CD4-positive, alpha-beta memory T cell (primary cell): ENCODE measurements at regions not wholly inside any gene's neighbourhood (a gene's known extent, or its start where the extent isn't known, plus 50 kb on each side); places are given as distances from the start of the nearest gene placed in this dataset.

Experiments used
- CTCF ChIA-PET: fragments of 350-600 bp; sonication (Branson Sonifier 250); formaldehyde crosslinking; loops from one replicate; lab custom pipeline; 2021; ENCODE audit warnings: inconsistent platforms; ENCODE audit not compliant: partially characterized antibody; lab: Charles Lee
- POLR2A ChIA-PET: fragments of 350-600 bp; sonication (Branson Sonifier 250); formaldehyde crosslinking; loops from one replicate; lab custom pipeline; 2021; ENCODE audit not compliant: partially characterized antibody; lab: Charles Lee
- DNase-seq, 5 donors: peaks; one replicate each; pipeline versions ENCODE4 v3.0.0 to v3.0.0-alpha.2; 2020 to 2022; ENCODE audit warnings: mixed read lengths in 1 of 5
- H3K27ac ChIP-seq: one replicate; pipeline ENCODE4 v1.7.0; 2013; ENCODE audit warnings: low read depth, low read length
- H3K27me3 ChIP-seq: 2 replicates; pipeline ENCODE4 v1.7.0; 2013; ENCODE audit warnings: mild to moderate bottlenecking, low read length, moderate library complexity; ENCODE audit not compliant: insufficient read depth
- H3K36me3 ChIP-seq: 2 replicates; pipeline ENCODE4 v1.7.0; 2013; ENCODE audit warnings: mild to moderate bottlenecking, low read length, moderate library complexity; ENCODE audit not compliant: insufficient read depth
- H3K4me1 ChIP-seq: 2 replicates; pipeline ENCODE4 v1.7.0; 2013; ENCODE audit warnings: mild to moderate bottlenecking, low read length, moderate library complexity; ENCODE audit not compliant: insufficient read depth
- H3K4me3 ChIP-seq, 2 donors: one replicate each; pipeline ENCODE4 v1.7.0; 2013; ENCODE audit warnings: low read length in 2 of 2, mild to moderate bottlenecking in 1 of 2
- H3K9me3 ChIP-seq, 2 donors: one replicate each; pipeline ENCODE4 v1.7.0; 2013; ENCODE audit warnings: low read length in 2 of 2, control low read depth in 1 of 2; ENCODE audit not compliant: control insufficient read depth in 1 of 2
- H3K27ac Mint-ChIP-seq, 7 donors: one replicate each; pipeline ENCODE4 v1.8.0; 2020 to 2021; ENCODE audit warnings: mixed read lengths in 7 of 7, mild to moderate bottlenecking in 6 of 7, inconsistent platforms in 3 of 7, moderate library complexity in 3 of 7
- H3K27me3 Mint-ChIP-seq, 2 donors: one replicate each; pipeline ENCODE4 v1.8.0; 2020 to 2021; ENCODE audit warnings: mixed read lengths in 2 of 2
- H3K36me3 Mint-ChIP-seq, 2 donors: one replicate each; pipeline ENCODE4 v1.8.0; 2020 to 2021; ENCODE audit warnings: mixed read lengths in 2 of 2, inconsistent platforms in 1 of 2, mild to moderate bottlenecking in 1 of 2
- H3K4me1 Mint-ChIP-seq, 4 donors: one replicate each; pipeline ENCODE4 v1.8.0; 2020 to 2021; ENCODE audit warnings: mixed read lengths in 4 of 4, mild to moderate bottlenecking in 1 of 4
- H3K4me3 Mint-ChIP-seq, 8 donors: one replicate each; pipeline ENCODE4 v1.8.0; 2020 to 2021; ENCODE audit warnings: mixed read lengths in 8 of 8, mild to moderate bottlenecking in 7 of 8, moderate library complexity in 6 of 8, inconsistent platforms in 3 of 8
- H3K9me3 Mint-ChIP-seq, 8 donors: one replicate each; pipeline ENCODE4 v1.8.0; 2020 to 2021; ENCODE audit warnings: mixed read lengths in 8 of 8, mild to moderate bottlenecking in 5 of 8, inconsistent platforms in 3 of 8, moderate library complexity in 1 of 8
- intact Hi-C: fragments of 100-400 bp; cut with micrococcal nuclease; formaldehyde crosslinking; loops from one replicate; pipeline ENCODE4 v1.15.1; 2023

DNA sequence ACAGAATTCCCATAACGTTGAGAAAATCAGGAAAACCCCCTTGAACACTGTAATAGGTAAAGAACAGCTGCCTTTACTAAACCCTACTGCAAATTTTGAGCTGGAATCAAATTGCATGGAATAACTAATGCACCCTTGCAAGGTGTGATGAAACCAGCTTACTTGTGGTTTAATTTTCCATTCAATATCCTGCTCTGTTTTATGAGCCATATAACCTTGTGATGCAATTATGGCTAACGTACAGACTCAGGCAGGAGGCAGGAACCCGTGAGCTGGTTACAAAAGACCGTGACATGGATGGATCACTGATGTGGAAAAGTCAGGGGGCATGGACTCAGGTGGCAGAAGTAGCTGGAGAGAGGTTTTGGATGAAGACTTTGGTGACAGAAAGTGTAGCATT, 438.6 kb downstream of the COG6 start:
- no peaks in the 10 kb centered on the region for H3K27me3 Mint-ChIP-seq
- peaks cover 10 to 21% (median 12%) of the 10 kb centered on the region in 4 donors for H3K4me1 Mint-ChIP-seq
- H3K9me3 Mint-ChIP-seq: peaks cover 0 to 7% (median 3%) of the 10 kb centered on the region in 8 donors
- peaks cover 12% of the 10 kb centered on the region for H3K4me1 ChIP-seq
- H3K9me3 ChIP-seq: no peaks in the 10 kb centered on the region
- H3K4me3 ChIP-seq: no peak overlapping the region
- no peak overlapping the region for H3K27ac Mint-ChIP-seq
- H3K36me3 Mint-ChIP-seq: no peaks in the 10 kb centered on the region
- H3K27me3 ChIP-seq: no peaks in the 10 kb centered on the region
- ChIA-PET CTCF (interaction anchor here (1.4 kb wide), 1 partner anchor 25 kb away, joined by 5 read pairs; no protein-coding TSS in a partner anchor), POLR2A (interaction anchor here (0.8 kb wide), 1 partner anchor 9 kb away, joined by 4 read pairs; no protein-coding TSS in a partner anchor)
- H3K36me3 ChIP-seq: no peaks in the 10 kb centered on the region
- no peak overlapping the region for H3K4me3 Mint-ChIP-seq
- DNase-seq: no peak
- intact Hi-C loops: no loop called here
- no peak overlapping the region for H3K27ac ChIP-seq

GRCh38 chr13:40095695-40096356, 440.4 kb downstream of the COG6 start:
- H3K27ac Mint-ChIP-seq: peak overlapping the region in 6 of 7 donors; percentile 12 to 69 (median 47)
- Histone ChIP-seq H3K9me3 (no peaks in the 10 kb centered on the region), H3K4me3 (no peak overlapping the region), H3K4me1 (peaks cover 12% of the 10 kb centered on the region), H3K27me3 (no peaks in the 10 kb centered on the region), H3K36me3 (no peaks in the 10 kb centered on the region), H3K27ac (no peak overlapping the region)
- H3K9me3 Mint-ChIP-seq: peaks cover 0 to 18% (median 12%) of the 10 kb centered on the region in 8 donors
- ChIA-PET POLR2A (interaction anchor here (0.6 to 1.2 kb wide), 6 partner anchors 27 to 569 kb away, joined by 3 to 6 read pairs (median 3); no protein-coding TSS in a partner anchor), CTCF (interaction anchor here (0.9 to 2.0 kb wide), 4 partner anchors 21 to 111 kb away, joined by 3 to 6 read pairs (median 6); no protein-coding TSS in a partner anchor)
- DNase-seq: no peak
- peaks cover 0 to 4% of the 10 kb centered on the region in 2 donors for H3K36me3 Mint-ChIP-seq
- intact Hi-C loops: loop anchor here (2.0 kb wide), 2 partner anchors 15 to 91 kb away; no protein-coding TSS in a partner anchor
- peak overlapping the region in 2 of 8 donors; percentile 15 to 22 for H3K4me3 Mint-ChIP-seq
- H3K4me1 Mint-ChIP-seq: peaks cover 10 to 21% (median 12%) of the 10 kb centered on the region in 4 donors
- no peaks in the 10 kb centered on the region for H3K27me3 Mint-ChIP-seq

DNA sequence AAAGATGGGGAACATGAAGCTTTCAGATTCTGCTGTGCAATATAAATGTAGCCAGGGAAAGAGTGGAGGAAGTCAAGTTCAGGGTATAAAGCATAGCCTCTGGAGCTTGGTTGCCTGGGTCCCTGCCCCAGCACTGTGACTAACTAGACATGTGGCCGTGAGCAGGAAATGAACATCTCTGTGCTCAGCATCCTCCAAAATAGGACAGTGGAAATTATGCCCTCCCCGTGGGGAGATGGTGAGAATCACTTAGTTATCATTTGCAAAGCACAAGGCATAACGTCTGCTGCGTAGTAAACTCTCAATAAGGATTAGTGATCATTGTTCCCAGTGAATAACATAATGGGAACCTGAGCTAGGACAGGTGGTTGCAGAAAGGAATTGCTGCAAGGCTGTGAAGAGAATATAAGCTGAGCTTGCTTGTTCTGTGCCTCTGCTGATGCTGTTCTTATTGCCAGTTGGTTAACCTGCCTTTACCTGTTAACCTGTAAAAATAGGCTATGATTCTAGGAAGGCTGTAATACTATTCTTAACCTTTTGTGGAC, 441.0 kb downstream of the COG6 start:
- peak; percentile 21 to 55 (median 29) for DNase-seq
- POLR2A ChIA-PET: interaction anchor here (0.6 to 1.2 kb wide), 6 partner anchors 27 to 568 kb away, joined by 3 to 6 read pairs (median 3); no protein-coding TSS in a partner anchor
- Mint-ChIP-seq H3K4me3 (peak overlapping the region in 1 of 8 donors; percentile 15), H3K27me3 (no peaks in the 10 kb centered on the region), H3K4me1 (peaks cover 14 to 26% (median 17%) of the 10 kb centered on the region in 4 donors), H3K36me3 (peaks cover 0 to 4% of the 10 kb centered on the region in 2 donors), H3K9me3 (peaks cover 0 to 18% (median 12%) of the 10 kb centered on the region in 8 donors), H3K27ac (peak overlapping the region in 5 of 7 donors; percentile 12 to 65 (median 58))
- Histone ChIP-seq H3K4me3 (no peak overlapping the region), H3K4me1 (peaks cover 13% of the 10 kb centered on the region), H3K27me3 (no peaks in the 10 kb centered on the region), H3K36me3 (no peaks in the 10 kb centered on the region), H3K27ac (no peak overlapping the region), H3K9me3 (no peaks in the 10 kb centered on the region)
- CTCF ChIA-PET: interaction anchor here (0.9 to 2.0 kb wide), 4 partner anchors 22 to 111 kb away, joined by 3 to 6 read pairs (median 6); no protein-coding TSS in a partner anchor
- intact Hi-C loops: loop anchor here (2.0 kb wide), 2 partner anchors 14 to 90 kb away; no protein-coding TSS in a partner anchor

DNA sequence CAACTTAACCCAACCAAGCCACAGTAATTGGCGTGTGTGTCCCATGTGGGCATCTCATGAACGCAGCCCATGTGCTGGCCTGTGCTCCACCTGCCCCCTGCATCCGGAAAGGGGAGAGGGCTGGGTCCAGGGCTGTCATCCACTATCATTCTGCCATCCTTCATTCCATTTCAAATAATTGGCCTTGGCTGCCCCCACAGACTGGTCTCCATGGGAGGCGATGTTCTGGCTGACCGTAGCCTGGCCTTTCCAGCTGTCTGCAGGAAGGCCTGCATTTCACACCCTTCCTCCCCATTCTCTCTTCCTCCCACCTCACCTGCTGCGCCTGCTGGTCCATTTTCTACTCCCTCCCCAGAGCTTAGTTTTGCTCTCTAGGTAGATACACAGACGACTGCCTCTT, 442.8 kb downstream of the COG6 start:
- peaks cover 0 to 4% of the 10 kb centered on the region in 2 donors for H3K36me3 Mint-ChIP-seq
- Histone ChIP-seq H3K4me1 (peaks cover 30% of the 10 kb centered on the region), H3K27ac (no peak overlapping the region), H3K9me3 (no peaks in the 10 kb centered on the region), H3K27me3 (no peaks in the 10 kb centered on the region), H3K36me3 (no peaks in the 10 kb centered on the region), H3K4me3 (no peak overlapping the region)
- peaks cover 25 to 45% (median 31%) of the 10 kb centered on the region in 4 donors for H3K4me1 Mint-ChIP-seq
- CTCF ChIA-PET: interaction anchor here (1.2 kb wide), 1 partner anchor 10 kb away, joined by 4 read pairs; no protein-coding TSS in a partner anchor
- intact Hi-C loops: no loop called here
- peaks cover 0 to 18% (median 12%) of the 10 kb centered on the region in 8 donors for H3K9me3 Mint-ChIP-seq
- H3K27ac Mint-ChIP-seq: peak overlapping the region in 1 of 7 donors; percentile 30
- H3K27me3 Mint-ChIP-seq: no peaks in the 10 kb centered on the region
- DNase-seq: no peak
- no peak overlapping the region for H3K4me3 Mint-ChIP-seq
- POLR2A ChIA-PET: interaction anchor here (0.8 kb wide), 1 partner anchor 90 kb away, joined by 3 read pairs; no protein-coding TSS in a partner anchor

DNA sequence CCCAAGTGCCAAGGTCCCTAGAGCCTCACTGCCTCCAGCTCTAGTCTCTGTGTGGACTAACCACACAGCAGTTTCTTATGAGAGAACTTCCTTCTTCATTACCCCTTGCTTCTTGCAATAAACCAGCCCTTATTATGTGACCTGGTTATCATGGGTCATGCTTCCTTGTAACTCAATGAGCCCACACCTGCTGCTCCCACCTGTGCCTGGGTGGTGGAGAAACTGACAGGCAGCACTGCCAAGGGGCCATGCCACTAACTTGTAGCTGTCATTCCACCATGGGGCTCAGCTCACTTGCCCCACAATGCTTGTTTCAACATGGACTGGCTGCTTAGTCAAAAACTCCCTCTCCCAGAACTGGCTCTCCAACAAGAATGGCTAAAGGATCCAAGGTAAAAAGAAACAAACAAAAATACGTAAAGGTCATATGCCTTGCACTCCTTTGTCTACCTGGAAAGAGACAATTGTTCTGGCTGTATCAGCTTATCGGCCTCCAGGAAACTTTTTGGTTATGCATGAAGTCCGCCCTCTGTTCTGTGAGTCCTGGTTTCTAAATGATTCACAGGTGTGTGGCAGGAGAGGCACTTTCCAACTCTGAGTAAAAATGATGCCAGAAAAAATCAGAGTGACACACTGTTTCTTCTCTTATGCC, 446.4 kb downstream of the COG6 start:
- no peaks in the 10 kb centered on the region for H3K27me3 Mint-ChIP-seq
- no peaks in the 10 kb centered on the region for H3K27me3 ChIP-seq
- H3K4me1 ChIP-seq: peaks cover 21% of the 10 kb centered on the region
- H3K9me3 ChIP-seq: no peaks in the 10 kb centered on the region
- H3K4me1 Mint-ChIP-seq: peaks cover 15 to 36% (median 19%) of the 10 kb centered on the region in 4 donors
- peaks cover 2 to 18% (median 12%) of the 10 kb centered on the region in 8 donors for H3K9me3 Mint-ChIP-seq
- no peak overlapping the region for H3K27ac ChIP-seq
- peak overlapping the region in 3 of 7 donors; percentile 4 to 54 (median 20) for H3K27ac Mint-ChIP-seq
- POLR2A ChIA-PET: interaction anchor here (0.7 to 1.0 kb wide), 5 partner anchors 11 to 89 kb away, joined by 3 to 4 read pairs (median 3); no protein-coding TSS in a partner anchor
- intact Hi-C loops: no loop called here
- no peak overlapping the region for H3K4me3 ChIP-seq
- no peak for DNase-seq
- peaks cover 0 to 4% of the 10 kb centered on the region in 2 donors for H3K36me3 Mint-ChIP-seq
- no peak overlapping the region for H3K4me3 Mint-ChIP-seq
- CTCF ChIA-PET: interaction anchor here (0.6 to 1.5 kb wide), 4 partner anchors 15 to 159 kb away, joined by 3 to 4 read pairs (median 3); no protein-coding TSS in a partner anchor
- H3K36me3 ChIP-seq: no peaks in the 10 kb centered on the region

- POLR2A ChIA-PET: interaction anchor here (1.0 kb wide), 1 partner anchor 12 kb away, joined by 4 read pairs; no protein-coding TSS in a partner anchor
- H3K27ac ChIP-seq: no peak overlapping the region
- no peaks in the 10 kb centered on the region for H3K9me3 ChIP-seq
- no peak overlapping the region for H3K4me3 ChIP-seq
- peaks cover 18% of the 10 kb centered on the region for H3K4me1 ChIP-seq
- no peaks in the 10 kb centered on the region for H3K27me3 ChIP-seq
- Mint-ChIP-seq H3K4me3 (peak overlapping the region in 1 of 8 donors; percentile 31), H3K9me3 (peaks cover 2 to 18% (median 12%) of the 10 kb centered on the region in 8 donors), H3K27ac (peak overlapping the region in 2 of 7 donors; percentile 41 to 88), H3K36me3 (peaks cover 0 to 4% of the 10 kb centered on the region in 2 donors), H3K27me3 (no peaks in the 10 kb centered on the region), H3K4me1 (peaks cover 15 to 31% (median 18%) of the 10 kb centered on the region in 4 donors)
- intact Hi-C loops: no loop called here
- DNase-seq: no peak
- H3K36me3 ChIP-seq: no peaks in the 10 kb centered on the region
- CTCF ChIA-PET: interaction anchor here (0.6 to 1.5 kb wide), 2 partner anchors 24 to 160 kb away, joined by 3 to 4 read pairs; no protein-coding TSS in a partner anchor
Observed at GRCh38 chr13:40102360-40102727, 446.9 kb downstream of the COG6 start.
